Lung (tissue), 11 donors: ENCODE measurements at regions not wholly inside any gene's neighbourhood (a gene's known extent, or its start where the extent isn't known, plus 50 kb on each side); places are given as distances from the start of the nearest gene placed in this dataset.

ENCODE experiments used
- ATAC-seq: fragments of 200-7000 bp; cut with Tn5 transposase; one replicate; pipeline ENCODE4 v1.9.1; 2020; ENCODE audit warnings: moderate number of reproducible peaks; ENCODE audit not compliant: insufficient read depth, low FRiP score
- DNase-seq, 3 donors: peaks; one replicate each; pipeline ENCODE4 v3.0.0-alpha.2; 2013 to 2017
- H3K27ac ChIP-seq, 2 donors: one replicate each; pipeline ENCODE4 v1.5.1; 2013; ENCODE audit warnings: mild to moderate bottlenecking in 2 of 2, moderate library complexity in 2 of 2, control low read depth in 1 of 2, inconsistent platforms in 1 of 2, low read depth in 1 of 2, low read length in 1 of 2
- H3K27me3 ChIP-seq, 3 donors: one replicate each; pipeline ENCODE4 v1.5.1; 2013; ENCODE audit warnings: low read length in 2 of 3; ENCODE audit not compliant: control insufficient read depth in 3 of 3, insufficient read depth in 3 of 3
- H3K36me3 ChIP-seq, 4 donors: one replicate each; pipeline ENCODE4 v1.5.1; 2013; ENCODE audit warnings: low read length in 4 of 4, mild to moderate bottlenecking in 1 of 4, moderate library complexity in 1 of 4; ENCODE audit not compliant: control insufficient read depth in 4 of 4, insufficient read depth in 4 of 4
- H3K4me1 ChIP-seq, 5 donors: one replicate each; pipeline ENCODE4 v1.5.1; 2013; ENCODE audit warnings: low read length in 5 of 5, mild to moderate bottlenecking in 2 of 5, moderate library complexity in 1 of 5; ENCODE audit not compliant: control insufficient read depth in 5 of 5, insufficient read depth in 5 of 5
- H3K4me3 ChIP-seq: one replicate; pipeline ENCODE4 v1.5.1; 2013; ENCODE audit warnings: mild to moderate bottlenecking, control low read depth, moderate library complexity
- H3K9ac ChIP-seq, 2 donors: one replicate each; pipeline ENCODE4 v1.5.1; 2013; ENCODE audit warnings: low read length in 2 of 2, control low read depth in 1 of 2; ENCODE audit not compliant: insufficient read depth in 1 of 2
- H3K9me3 ChIP-seq, 4 donors: one replicate each; pipeline ENCODE4 v1.5.1; 2013; ENCODE audit warnings: low read length in 3 of 4, mild to moderate bottlenecking in 1 of 4, moderate library complexity in 1 of 4; ENCODE audit not compliant: control insufficient read depth in 4 of 4, insufficient read depth in 3 of 4
- CTCF ChIP-seq: IDR thresholded peaks from 2 replicates; pipeline ENCODE4 v1.5.1; 2012; ENCODE audit warnings: mild to moderate bottlenecking; ENCODE audit errors: control extremely low read depth, extremely low read depth
- WGBS, 2 donors: extraction: QIAGEN DNeasy Blood & Tissue Kit; methylation state at CpG; one replicate each; pipeline ENCODE4 v1.1.7; 2013; 5-methylcytosine and 5-hydroxymethylcytosine counted together
- donor health status: control.
- donor health status: control.
- donor health status: Bipolar disorder and iron deficiency.
- donor health status: healthy.
- donor health status: DM: yes; HTN: yes; CAD: no.

GRCh38 chr9:116059466-116059865, 94.1 kb upstream of the PAPPA start:
- no peak for TF ChIP-seq CTCF
- Histone ChIP-seq H3K9me3 (no peaks in the 10 kb centered on the region), H3K36me3 (no peaks in the 10 kb centered on the region), H3K27ac (no peak overlapping the region), H3K27me3 (no peaks in the 10 kb centered on the region), H3K4me3 (no peak overlapping the region), H3K4me1 (no peaks in the 10 kb centered on the region), H3K9ac (no peak overlapping the region)
- DNase-seq (no peak), ATAC-seq (no peak)
- 76 to 88% methylated on average over 2 of the region's 2 CpGs for WGBS, 2 donors

GRCh38 chr9:116060631-116061030, 93.0 kb upstream of the PAPPA start:
- TF ChIP-seq CTCF, result no peak
- H3K9ac ChIP-seq, result no peak overlapping the region
- no peaks in the 10 kb centered on the region for H3K9me3 ChIP-seq
- H3K27me3 ChIP-seq, result no peaks in the 10 kb centered on the region
- 66 to 71% methylated on average over 1 of the region's 1 CpG for WGBS, 2 donors
- H3K36me3 ChIP-seq, result no peaks in the 10 kb centered on the region
- H3K4me3 ChIP-seq, result no peak overlapping the region
- ATAC-seq (no peak), DNase-seq (no peak)
- H3K4me1 ChIP-seq, result no peaks in the 10 kb centered on the region
- H3K27ac ChIP-seq, result no peak overlapping the region

GRCh38 chr9:116061546-116062205, 91.9 kb upstream of the PAPPA start:
- Histone ChIP-seq H3K4me1 (no peaks in the 10 kb centered on the region), H3K36me3 (no peaks in the 10 kb centered on the region), H3K27me3 (no peaks in the 10 kb centered on the region), H3K9me3 (peaks cover 0 to 3% (median 0%) of the 10 kb centered on the region in 4 donors), H3K27ac (no peak overlapping the region), H3K4me3 (no peak overlapping the region), H3K9ac (no peak overlapping the region)
- 56 to 76% methylated on average over 2 of the region's 2 CpGs for WGBS, 2 donors
- DNase-seq, result no peak
- no peak for ATAC-seq
- TF ChIP-seq CTCF, result no peak

GRCh38 chr9:116062206-116062550, 91.4 kb upstream of the PAPPA start:
- no peak for TF ChIP-seq CTCF
- WGBS, 2 donors, result 85 to 91% methylated on average over 2 of the region's 2 CpGs
- H3K27me3 ChIP-seq, result no peaks in the 10 kb centered on the region
- peaks cover 0 to 3% (median 0%) of the 10 kb centered on the region in 4 donors for H3K9me3 ChIP-seq
- ATAC-seq, result no peak
- H3K4me3 ChIP-seq, result no peak overlapping the region
- DNase-seq, result no peak
- no peak overlapping the region for H3K9ac ChIP-seq
- no peaks in the 10 kb centered on the region for H3K4me1 ChIP-seq
- H3K27ac ChIP-seq, result no peak overlapping the region
- no peaks in the 10 kb centered on the region for H3K36me3 ChIP-seq
